T-cell (primary cell): ENCODE measurements at regions not wholly inside any gene's neighbourhood (a gene's known extent, or its start where the extent isn't known, plus 50 kb on each side); places are given as distances from the start of the nearest gene placed in this dataset.

Experiments used
- ATAC-seq, 4 experiments: fragments of 200-7000 bp in 3 of 4; fragments of 150-1000 bp in 1 of 4; cut with Tn5 transposase; replicated peaks in 1 of 4; 1 replicate in 3 of 4; 2 replicates in 1 of 4; pipeline ENCODE4 v1.10.0; 2021; ENCODE audit warnings: moderate library complexity in 3 of 4, mild to moderate bottlenecking in 2 of 4, moderate number of reproducible peaks in 1 of 4
- CTCF ChIA-PET, 2 donors: fragments of 300-600 bp; sonication (Branson Sonifier 250); formaldehyde crosslinking; loops; one replicate each; lab custom pipeline; 2022; ENCODE audit warnings: antibody characterized with exemption in 2 of 2; lab: Charles Lee
- POLR2A ChIA-PET, 2 donors: fragments of 300-600 bp; sonication (Branson Sonifier 250); formaldehyde crosslinking; loops; one replicate each; lab custom pipeline; 2022; ENCODE audit warnings: antibody characterized with exemption in 2 of 2; lab: Charles Lee
- DNase-seq, 35 experiments: peaks; one replicate each; pipeline versions ENCODE4 v3.0.0 to v3.0.0-alpha.2; 2013 to 2023
- H3K27ac ChIP-seq: one replicate; pipeline ENCODE4 v1.5.1; 2013; ENCODE audit warnings: low read length
- H3K27me3 ChIP-seq, 2 experiments: replicated peaks in 1 of 2; 1 replicate in 1 of 2; 2 replicates in 1 of 2; pipeline versions ENCODE4 v1.6.1 to v1.7.0; 2013; ENCODE audit warnings: low read length in 1 of 2, mixed read lengths in 1 of 2; ENCODE audit not compliant: control insufficient read depth in 2 of 2, insufficient read depth in 2 of 2; ENCODE audit errors: extremely low read depth in 1 of 2
- H3K36me3 ChIP-seq, 2 donors: 1 replicate in 1 of 2; 2 replicates in 1 of 2; pipeline versions ENCODE4 v1.6.1 to v1.7.0; 2013; ENCODE audit warnings: low read length in 1 of 2; ENCODE audit not compliant: control insufficient read depth in 2 of 2, insufficient read depth in 1 of 2; ENCODE audit errors: extremely low read depth in 1 of 2
- H3K4me1 ChIP-seq, 2 experiments: 1 replicate in 1 of 2; 2 replicates in 1 of 2; pipeline versions ENCODE4 v1.6.1 to v1.7.0; 2013; ENCODE audit warnings: low read length in 2 of 2, mixed read lengths in 1 of 2; ENCODE audit not compliant: insufficient read depth in 2 of 2, control insufficient read depth in 1 of 2; ENCODE audit errors: extremely low read depth in 1 of 2
- H3K4me3 ChIP-seq, 2 donors: 1 replicate in 1 of 2; 2 replicates in 1 of 2; pipeline versions ENCODE4 v1.5.1 to v1.7.0; 2013; ENCODE audit warnings: mild to moderate bottlenecking in 2 of 2, low read length in 1 of 2, moderate library complexity in 1 of 2; ENCODE audit not compliant: control insufficient read depth in 1 of 2; ENCODE audit errors: extremely low read depth in 1 of 2
- H3K9me3 ChIP-seq: 2 replicates; pipeline ENCODE4 v1.7.0; 2013
- H3K27ac Mint-ChIP-seq, 2 donors: one replicate each; pipeline ENCODE4 v1.8.0; 2020 to 2021; ENCODE audit warnings: mild to moderate bottlenecking in 2 of 2, mixed read lengths in 2 of 2
- H3K27me3 Mint-ChIP-seq, 2 donors: one replicate each; pipeline ENCODE4 v1.8.0; 2021 to 2022; ENCODE audit warnings: mixed read lengths in 2 of 2
- H3K36me3 Mint-ChIP-seq: one replicate; pipeline ENCODE4 v1.8.0; 2021; ENCODE audit warnings: mixed read lengths
- H3K4me1 Mint-ChIP-seq, 3 donors: one replicate each; pipeline ENCODE4 v1.8.0; 2020 to 2022; ENCODE audit warnings: mixed read lengths in 3 of 3, mild to moderate bottlenecking in 1 of 3
- H3K4me3 Mint-ChIP-seq, 3 donors: one replicate each; pipeline ENCODE4 v1.8.0; 2020 to 2022; ENCODE audit warnings: mild to moderate bottlenecking in 3 of 3, mixed read lengths in 3 of 3, moderate library complexity in 3 of 3
- H3K9me3 Mint-ChIP-seq, 3 donors: one replicate each; pipeline ENCODE4 v1.8.0; 2020 to 2022; ENCODE audit warnings: mixed read lengths in 3 of 3
- WGBS: methylation state at CpG from one replicate; pipeline ENCODE4 v1.1.5; 2013; ENCODE audit warnings: missing lambda C conversion rate; ENCODE audit not compliant: insufficient coverage; 5-methylcytosine and 5-hydroxymethylcytosine counted together

DNA sequence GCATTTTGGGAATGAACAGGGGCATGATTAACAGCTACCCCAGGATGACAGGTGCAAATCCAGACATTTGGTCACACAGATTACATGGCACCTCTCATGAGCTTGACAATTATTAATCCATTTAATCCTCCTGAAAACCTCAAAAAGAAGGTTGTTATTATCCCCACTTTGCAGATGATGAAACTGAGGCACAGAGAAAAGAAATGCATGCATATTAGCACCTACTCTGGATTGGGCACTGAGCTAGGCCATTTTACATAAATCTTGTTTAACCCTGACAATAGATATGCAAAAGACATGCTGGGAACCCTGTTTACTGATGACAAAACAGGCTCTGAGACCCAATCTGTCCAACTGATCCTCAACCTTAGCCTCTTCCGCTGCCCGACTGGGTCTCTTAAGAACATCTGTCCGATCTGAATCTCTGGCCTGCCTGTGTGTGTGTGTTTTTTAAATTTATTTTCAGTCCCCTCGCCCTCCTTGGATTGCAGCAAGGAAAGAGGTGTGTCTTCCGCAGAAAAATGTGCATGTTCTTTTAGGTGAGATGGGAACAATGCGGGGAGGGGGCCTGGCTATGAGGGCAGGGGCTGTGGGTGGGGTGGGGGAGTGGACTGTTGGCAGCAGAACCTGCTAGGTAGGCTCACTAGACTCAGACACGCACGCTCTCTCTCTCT is 162.5 kb downstream of the WNT7A start:
- Mint-ChIP-seq H3K4me1 (no peaks in the 10 kb centered on the region), H3K36me3 (no peaks in the 10 kb centered on the region), H3K9me3 (peaks cover 9 to 17% (median 11%) of the 10 kb centered on the region in 3 donors), H3K4me3 (no peak overlapping the region), H3K27ac (no peak overlapping the region), H3K27me3 (no peaks in the 10 kb centered on the region)
- H3K36me3 ChIP-seq, result no peaks in the 10 kb centered on the region
- CTCF ChIA-PET, result interaction anchor here in 1 of 2 donors (0.5 kb wide), 1 partner anchor 122 kb away, joined by 4 read pairs; no protein-coding TSS in a partner anchor
- ATAC-seq (no peak), DNase-seq (no peak)
- WGBS, result 70% methylated on average over 3 of the region's 8 CpGs
- no peaks in the 10 kb centered on the region for H3K4me1 ChIP-seq
- POLR2A ChIA-PET, result no interaction called here
- H3K27ac ChIP-seq, result no peak overlapping the region
- H3K27me3 ChIP-seq, result peaks cover 2 to 8% of the 10 kb centered on the region in 2 experiments
- peaks cover 2% of the 10 kb centered on the region for H3K9me3 ChIP-seq
- no peak overlapping the region for H3K4me3 ChIP-seq

DNA sequence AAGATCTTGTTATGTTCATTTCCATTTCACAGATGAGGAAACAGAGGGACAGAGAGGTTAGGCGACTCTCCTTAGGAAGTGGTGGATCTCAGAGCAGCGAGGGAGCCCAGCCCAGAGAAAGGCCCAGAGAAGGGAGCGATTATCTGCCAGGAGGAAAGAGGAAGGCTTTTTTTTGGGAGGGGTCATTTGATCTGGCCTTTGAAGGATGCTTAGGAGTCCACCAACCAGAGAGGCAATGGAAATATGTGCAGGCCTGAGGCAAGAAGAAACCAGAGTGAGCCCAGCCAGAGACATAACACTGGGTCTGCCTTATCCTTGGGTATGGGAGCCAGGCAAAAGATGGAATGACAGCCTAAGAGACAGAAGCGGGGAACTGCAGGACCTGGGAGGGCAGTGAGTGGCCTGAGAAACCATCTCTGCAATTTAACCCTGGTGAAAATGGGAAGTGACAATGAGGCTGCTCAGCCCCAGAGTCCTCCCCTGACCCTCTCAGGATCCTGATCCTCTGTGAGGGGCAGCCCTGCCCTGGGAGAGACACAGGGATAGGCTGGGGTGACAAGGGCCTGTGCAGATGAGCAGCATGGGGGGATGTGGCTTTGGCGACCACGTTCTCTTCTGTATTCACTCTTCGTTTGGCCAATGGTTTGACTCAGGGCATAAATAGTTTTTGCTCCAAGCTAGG is 163.2 kb downstream of the WNT7A start:
- H3K4me3 Mint-ChIP-seq, result no peak overlapping the region
- Histone ChIP-seq H3K4me3 (no peak overlapping the region), H3K4me1 (no peaks in the 10 kb centered on the region), H3K36me3 (no peaks in the 10 kb centered on the region), H3K27ac (no peak overlapping the region), H3K9me3 (no peaks in the 10 kb centered on the region), H3K27me3 (peaks cover 2 to 8% of the 10 kb centered on the region in 2 experiments)
- no peak for DNase-seq
- peaks cover 2 to 11% (median 10%) of the 10 kb centered on the region in 3 donors for H3K9me3 Mint-ChIP-seq
- no peak for ATAC-seq
- ChIA-PET CTCF (no interaction called here), POLR2A (no interaction called here)
- WGBS, result 72% methylated on average over 6 of the region's 7 CpGs
- no peaks in the 10 kb centered on the region for H3K4me1 Mint-ChIP-seq
- no peak overlapping the region for H3K27ac Mint-ChIP-seq
- no peaks in the 10 kb centered on the region for H3K36me3 Mint-ChIP-seq
- no peaks in the 10 kb centered on the region for H3K27me3 Mint-ChIP-seq

DNA sequence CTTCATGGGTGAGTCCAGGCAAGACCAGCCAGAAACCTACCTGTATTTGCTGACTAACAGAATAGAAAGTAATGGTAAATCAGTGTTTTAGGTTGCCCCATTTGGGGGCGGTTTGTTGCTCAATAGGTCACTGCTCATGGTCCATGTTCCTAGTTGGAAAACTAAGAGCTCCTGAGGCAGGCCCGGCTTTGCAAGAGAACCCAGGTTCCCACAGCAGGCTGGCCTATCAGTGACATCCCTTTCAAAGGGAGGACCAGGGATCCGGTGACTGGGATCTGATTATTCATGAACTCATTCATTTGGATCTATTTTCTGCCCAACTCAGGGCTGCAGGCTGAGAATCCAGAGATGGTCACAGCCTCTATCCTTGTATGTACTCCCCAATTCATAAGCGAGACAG is 163.9 kb downstream of the WNT7A start:
- Histone ChIP-seq H3K4me3 (no peak overlapping the region), H3K9me3 (no peaks in the 10 kb centered on the region), H3K27me3 (peaks cover 2 to 8% of the 10 kb centered on the region in 2 experiments), H3K36me3 (no peaks in the 10 kb centered on the region), H3K27ac (no peak overlapping the region), H3K4me1 (no peaks in the 10 kb centered on the region)
- ATAC-seq, result no peak
- Mint-ChIP-seq H3K4me3 (no peak overlapping the region), H3K4me1 (no peaks in the 10 kb centered on the region), H3K27ac (no peak overlapping the region), H3K9me3 (peaks cover 6 to 11% (median 10%) of the 10 kb centered on the region in 3 donors), H3K36me3 (no peaks in the 10 kb centered on the region), H3K27me3 (peaks cover 3 to 4% of the 10 kb centered on the region in 2 donors)
- 94% methylated on average over 3 of the region's 4 CpGs for WGBS
- ChIA-PET POLR2A (no interaction called here), CTCF (no interaction called here)
- no peak for DNase-seq

DNA sequence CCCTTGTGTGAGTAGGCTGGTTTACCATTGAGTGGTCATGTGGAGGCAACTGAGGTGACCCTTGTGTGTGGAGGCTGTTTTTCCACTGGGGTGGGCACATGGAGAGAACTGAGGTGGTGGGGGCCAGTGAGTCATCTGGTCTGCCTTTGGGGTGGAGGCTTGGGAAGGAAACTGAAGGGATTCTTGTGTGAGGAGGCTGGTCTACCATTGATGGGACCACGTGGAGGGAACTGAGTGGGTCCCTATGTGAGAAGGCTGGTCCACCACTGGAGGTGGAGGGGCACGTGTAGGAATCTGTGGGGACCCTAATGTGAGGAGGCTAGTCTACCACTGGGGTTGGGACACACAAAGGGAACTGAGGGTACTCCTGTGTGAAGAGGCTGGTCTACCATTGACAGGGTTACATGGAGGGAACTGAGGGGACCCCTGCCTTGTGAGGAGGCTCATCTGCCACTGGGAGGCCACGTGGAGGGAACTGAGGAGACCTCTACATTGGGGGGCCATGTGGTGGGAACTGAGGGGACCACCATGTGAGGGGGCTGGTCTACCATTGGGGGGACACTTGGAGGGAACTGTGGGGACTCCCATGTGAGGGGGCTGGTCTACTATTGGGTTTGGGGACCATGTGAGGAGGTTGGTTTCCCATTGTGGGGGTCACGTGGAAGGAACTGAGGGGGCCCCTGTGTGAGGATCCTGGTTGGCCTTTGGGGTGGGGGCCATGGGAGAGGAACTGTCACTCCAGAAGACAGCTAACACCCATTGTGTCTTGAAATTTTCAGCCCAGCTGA is 164.5 kb downstream of the WNT7A start:
- H3K36me3 Mint-ChIP-seq, result no peaks in the 10 kb centered on the region
- POLR2A ChIA-PET, result no interaction called here
- CTCF ChIA-PET, result no interaction called here
- WGBS, result 69% methylated on average over 4 of the region's 4 CpGs
- no peak overlapping the region for H3K4me3 Mint-ChIP-seq
- no peaks in the 10 kb centered on the region for H3K4me1 ChIP-seq
- ATAC-seq, result no peak
- H3K9me3 Mint-ChIP-seq, result peaks cover 7 to 15% (median 11%) of the 10 kb centered on the region in 3 donors
- no peak overlapping the region for H3K27ac Mint-ChIP-seq
- no peaks in the 10 kb centered on the region for H3K9me3 ChIP-seq
- H3K27ac ChIP-seq, result no peak overlapping the region
- no peak overlapping the region for H3K4me3 ChIP-seq
- peaks cover 5 to 6% of the 10 kb centered on the region in 2 donors for H3K27me3 Mint-ChIP-seq
- H3K4me1 Mint-ChIP-seq, result no peaks in the 10 kb centered on the region
- peak in 1 of 35 experiments; percentile 4 for DNase-seq
- peaks cover 2 to 11% of the 10 kb centered on the region in 2 experiments for H3K27me3 ChIP-seq
- H3K36me3 ChIP-seq, result no peaks in the 10 kb centered on the region

DNA sequence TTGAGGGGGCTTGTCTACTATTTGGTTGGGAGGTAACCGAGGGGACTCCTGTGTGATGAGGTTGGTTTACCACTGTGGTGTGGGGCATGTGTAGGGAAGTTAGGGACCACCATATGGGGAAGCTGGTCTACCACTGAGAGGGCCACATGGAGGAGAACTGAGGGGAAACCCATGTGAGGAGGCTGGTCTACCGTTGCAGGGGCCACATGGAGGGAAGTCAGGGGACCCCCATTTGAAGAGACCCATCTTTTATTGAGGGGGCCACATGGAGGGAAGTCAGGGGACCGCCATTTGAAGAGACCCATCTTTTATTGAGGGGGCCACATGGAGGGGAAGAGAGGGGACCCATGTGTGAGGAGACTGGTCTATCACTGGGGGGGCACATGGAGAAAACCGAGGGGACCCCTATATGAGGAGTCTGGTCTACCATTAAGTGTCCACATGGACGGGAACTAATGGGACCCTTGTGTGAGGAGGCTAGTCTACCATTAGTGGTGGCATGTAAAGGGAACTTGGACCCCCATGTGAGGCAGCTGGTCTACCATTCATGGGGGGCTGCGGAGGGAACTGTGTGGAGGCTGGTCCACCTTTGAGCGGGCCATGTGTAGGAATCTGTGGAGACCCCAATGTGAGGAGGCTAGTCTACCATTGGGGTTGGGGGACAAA is 165.5 kb downstream of the FBLN2 start:
- DNase-seq, result peak in 1 of 35 experiments; percentile 4
- WGBS, result 71% methylated on average over 6 of the region's 7 CpGs
- peaks cover 17 to 25% (median 20%) of the 10 kb centered on the region in 3 donors for H3K9me3 Mint-ChIP-seq

DNA sequence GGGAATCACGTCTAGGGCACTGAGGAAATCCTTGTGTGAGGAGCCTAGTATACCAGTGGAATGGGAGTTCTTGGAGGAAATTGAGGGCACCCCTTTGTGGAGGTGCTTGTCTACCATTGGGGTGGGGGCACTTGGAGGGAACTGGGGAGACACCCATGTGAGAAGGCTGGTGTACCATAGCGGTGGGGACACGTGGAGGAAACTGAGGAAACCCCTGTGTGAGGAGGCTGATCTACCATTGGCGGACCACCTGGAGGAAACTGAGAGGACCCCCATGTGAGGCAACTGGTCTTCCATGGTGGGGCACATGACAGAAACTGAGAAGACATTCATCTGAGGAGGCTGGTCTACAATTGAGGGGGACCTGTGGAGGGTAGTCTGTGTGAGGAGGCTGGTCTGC is 164.5 kb downstream of the FBLN2 start:
- POLR2A ChIA-PET, result no interaction called here
- H3K4me1 ChIP-seq, result no peaks in the 10 kb centered on the region
- 76% methylated on average over 4 of the region's 4 CpGs for WGBS
- H3K27me3 ChIP-seq, result peaks cover 0 to 11% of the 10 kb centered on the region in 2 experiments
- H3K9me3 Mint-ChIP-seq, result peaks cover 21 to 28% (median 25%) of the 10 kb centered on the region in 3 donors
- no peaks in the 10 kb centered on the region for H3K36me3 Mint-ChIP-seq
- CTCF ChIA-PET, result no interaction called here
- H3K4me3 ChIP-seq, result no peak overlapping the region
- H3K27ac ChIP-seq, result no peak overlapping the region
- ATAC-seq (no peak), DNase-seq (peak in 1 of 35 experiments; percentile 3)
- H3K4me1 Mint-ChIP-seq, result no peaks in the 10 kb centered on the region
- H3K27ac Mint-ChIP-seq, result no peak overlapping the region
- no peak overlapping the region for H3K4me3 Mint-ChIP-seq
- H3K9me3 ChIP-seq, result no peaks in the 10 kb centered on the region
- no peaks in the 10 kb centered on the region for H3K36me3 ChIP-seq
- peaks cover 17 to 18% of the 10 kb centered on the region in 2 donors for H3K27me3 Mint-ChIP-seq

More for the DNA sequence above, 165.5 kb downstream of the FBLN2 start:
- Mint-ChIP-seq H3K4me3 (no peak overlapping the region), H3K4me1 (no peaks in the 10 kb centered on the region), H3K27me3 (peaks cover 13 to 14% of the 10 kb centered on the region in 2 donors), H3K27ac (no peak overlapping the region), H3K36me3 (no peaks in the 10 kb centered on the region)
- no peak for ATAC-seq
- Histone ChIP-seq H3K4me3 (no peak overlapping the region), H3K9me3 (no peaks in the 10 kb centered on the region), H3K4me1 (no peaks in the 10 kb centered on the region), H3K27me3 (peaks cover 2 to 11% of the 10 kb centered on the region in 2 experiments), H3K27ac (no peak overlapping the region), H3K36me3 (no peaks in the 10 kb centered on the region)
- ChIA-PET POLR2A (no interaction called here), CTCF (no interaction called here)
